Nephron (organoid): ENCODE measurements at regions not wholly inside any gene's neighbourhood (a gene's known extent, or its start where the extent isn't known, plus 50 kb on each side); places are given as distances from the start of the nearest gene placed in this dataset.

Experiments
- H3K27ac Mint-ChIP-seq, 3 experiments: 2 replicates each; pipeline ENCODE4 v1.8.0; 2020; ENCODE audit warnings: mixed read lengths in 3 of 3, mild to moderate bottlenecking in 2 of 3, moderate library complexity in 1 of 3
- H3K27me3 Mint-ChIP-seq: 2 replicates; pipeline ENCODE4 v1.8.0; 2021; ENCODE audit warnings: low read depth, mild to moderate bottlenecking, moderate library complexity, mixed read lengths
- H3K36me3 Mint-ChIP-seq: 2 replicates; pipeline ENCODE4 v1.8.0; 2020; ENCODE audit warnings: low read depth, mixed read lengths
- H3K4me1 Mint-ChIP-seq: 2 replicates; pipeline ENCODE4 v1.8.0; 2020; ENCODE audit warnings: mixed read lengths
- H3K4me3 Mint-ChIP-seq, 3 experiments: 2 replicates each; pipeline ENCODE4 v1.8.0; 2020; ENCODE audit warnings: mild to moderate bottlenecking in 3 of 3, mixed read lengths in 3 of 3, moderate library complexity in 2 of 3
- H3K9me3 Mint-ChIP-seq: 2 replicates; pipeline ENCODE4 v1.8.0; 2020; ENCODE audit warnings: mixed read lengths
- CTCF ChIP-seq, 3 experiments: fragments of 200-600 bp; sonication (generic); IDR thresholded peaks; one replicate each; pipeline ENCODE4 v1.5.0; 2021; ENCODE audit warnings: antibody characterized with exemption in 3 of 3; ENCODE audit not compliant: unreplicated experiment in 3 of 3

- Mint-ChIP-seq H3K9me3 (no peaks in the 10 kb centered on the region), H3K27me3 (no peaks in the 10 kb centered on the region), H3K27ac (peak overlapping the region in 1 of 3 experiments; percentile 53), H3K4me1 (peaks cover 10% of the 10 kb centered on the region), H3K36me3 (no peaks in the 10 kb centered on the region), H3K4me3 (no peak overlapping the region)
- TF ChIP-seq CTCF (IDR thresholded peaks at IDR 0.05; ENCODE audit: unreplicated experiment in 3 of 3) = no peak
Measured at GRCh38 chr15:97236140-97236539, 724.4 kb upstream of the ARRDC4 start.

- Mint-ChIP-seq H3K36me3 (no peaks in the 10 kb centered on the region), H3K9me3 (no peaks in the 10 kb centered on the region), H3K27ac (peak overlapping the region in 1 of 3 experiments; percentile 48), H3K27me3 (no peaks in the 10 kb centered on the region), H3K4me1 (peaks cover 10% of the 10 kb centered on the region), H3K4me3 (peak overlapping the region in 1 of 3 experiments; percentile 20)
- TF ChIP-seq CTCF (IDR thresholded peaks at IDR 0.05; ENCODE audit: unreplicated experiment in 3 of 3) = no peak
Measured at GRCh38 chr15:97237160-97237559, 723.3 kb upstream of the ARRDC4 start.

- Mint-ChIP-seq H3K4me1 (no peaks in the 10 kb centered on the region), H3K4me3 (no peak overlapping the region), H3K27me3 (peaks cover 5% of the 10 kb centered on the region), H3K9me3 (peaks cover 42% of the 10 kb centered on the region), H3K36me3 (peaks cover 19% of the 10 kb centered on the region), H3K27ac (no peak overlapping the region)
- TF ChIP-seq CTCF (IDR thresholded peaks at IDR 0.05; ENCODE audit: unreplicated experiment in 3 of 3) = no peak
Measured at GRCh38 chr15:97248376-97248775, 712.1 kb upstream of the ARRDC4 start.

GRCh38 chr15:97259943-97260342, 700.6 kb upstream of the ARRDC4 start:
- Mint-ChIP-seq H3K36me3 (no peaks in the 10 kb centered on the region), H3K27ac (no peak overlapping the region), H3K4me1 (no peaks in the 10 kb centered on the region), H3K4me3 (no peak overlapping the region), H3K27me3 (peaks cover 3% of the 10 kb centered on the region), H3K9me3 (peaks cover 8% of the 10 kb centered on the region)
- no peak for TF ChIP-seq CTCF (IDR thresholded peaks at IDR 0.05; ENCODE audit: unreplicated experiment in 3 of 3)

GRCh38 chr15:97301166-97301565, 659.3 kb upstream of the ARRDC4 start:
- Mint-ChIP-seq H3K4me3 (no peak overlapping the region), H3K4me1 (no peaks in the 10 kb centered on the region), H3K36me3 (no peaks in the 10 kb centered on the region), H3K9me3 (peaks cover 27% of the 10 kb centered on the region), H3K27ac (no peak overlapping the region), H3K27me3 (no peaks in the 10 kb centered on the region)
- no peak for TF ChIP-seq CTCF (IDR thresholded peaks at IDR 0.05; ENCODE audit: unreplicated experiment in 3 of 3)

- no peaks in the 10 kb centered on the region for H3K27me3 Mint-ChIP-seq
- H3K4me3 Mint-ChIP-seq = no peak overlapping the region
- TF ChIP-seq CTCF (IDR thresholded peaks at IDR 0.05; ENCODE audit: unreplicated experiment in 3 of 3) = no peak
- H3K9me3 Mint-ChIP-seq = no peaks in the 10 kb centered on the region
- H3K4me1 Mint-ChIP-seq = peaks cover 4% of the 10 kb centered on the region
- no peak overlapping the region for H3K27ac Mint-ChIP-seq
- H3K36me3 Mint-ChIP-seq = peaks cover 3% of the 10 kb centered on the region
Measured at GRCh38 chr15:97316362-97316761, 644.1 kb upstream of the ARRDC4 start.
